H1 (cell line): ENCODE measurements at regions not wholly inside any gene's neighbourhood (a gene's known extent, or its start where the extent isn't known, plus 50 kb on each side); places are given as distances from the start of the nearest gene placed in this dataset.

ENCODE experiments used
- CTCF ChIA-PET: fragments of 300-600 bp; sonication (Branson Sonifier 250); formaldehyde crosslinking; loops from one replicate; lab custom pipeline; 2021; ENCODE audit not compliant: partially characterized antibody; lab: Charles Lee
- POLR2A ChIA-PET: fragments of 300-600 bp; sonication (Branson Sonifier 250); formaldehyde crosslinking; loops from one replicate; lab custom pipeline; 2021; ENCODE audit warnings: inconsistent platforms; ENCODE audit not compliant: partially characterized antibody; lab: Charles Lee
- DNase-seq, 2 experiments: peaks; one replicate each; pipeline versions ENCODE4 v3.0.0 to v3.0.0-alpha.2; 2010 to 2022; ENCODE audit warnings: low spot score in 2 of 2, low read depth in 1 of 2, mixed read lengths in 1 of 2
- FAIRE-seq: peaks from 2 replicates; lab custom pipeline; 2011; peaks lifted over from hg19 to GRCh38; lab: Jason Lieb, UNC
- H2AFZ ChIP-seq: 2 replicates; pipeline ENCODE4 v1.8.1; 2012; ENCODE audit warnings: low read length, inconsistent platforms
- H2AK5ac ChIP-seq: 2 replicates; pipeline ENCODE4 v1.6.1; 2013; ENCODE audit warnings: low read depth, low read length
- H2BK120ac ChIP-seq: replicated peaks from 2 replicates; pipeline ENCODE3; 2013; ENCODE audit warnings: low read depth, low read length, inconsistent platforms
- H2BK12ac ChIP-seq: 2 replicates; pipeline ENCODE4 v1.6.1; 2013; ENCODE audit warnings: low read depth, low read length
- H2BK15ac ChIP-seq: 2 replicates; pipeline ENCODE4 v1.6.1; 2013; ENCODE audit warnings: low read length
- H2BK20ac ChIP-seq: 2 replicates; pipeline ENCODE4 v1.6.1; 2013; ENCODE audit warnings: low read length
- H2BK5ac ChIP-seq: 2 replicates; pipeline ENCODE4 v1.6.1; 2013; ENCODE audit warnings: low read depth, low read length
- H3K14ac ChIP-seq: 2 replicates; pipeline ENCODE4 v1.6.1; 2013; ENCODE audit warnings: inconsistent platforms; ENCODE audit not compliant: insufficient read length
- H3K18ac ChIP-seq: 2 replicates; pipeline ENCODE4 v1.6.1; 2013; ENCODE audit warnings: low read length; ENCODE audit errors: extremely low read depth
- H3K23ac ChIP-seq: 2 replicates; pipeline ENCODE4 v1.6.1; 2013; ENCODE audit warnings: inconsistent platforms; ENCODE audit not compliant: insufficient read length
- H3K23me2 ChIP-seq: 2 replicates; pipeline ENCODE4 v1.6.1; 2013; ENCODE audit warnings: low read depth, low read length
- H3K27ac ChIP-seq: 2 replicates; pipeline ENCODE4 v1.6.1; 2011; ENCODE audit warnings: low read depth, low read length, inconsistent platforms
- H3K27me3 ChIP-seq, 4 experiments: replicated peaks in 1 of 4; 1 replicate in 1 of 4; 2 replicates in 3 of 4; pipeline versions ENCODE4 v1.6.1 to v1.8.1; 2011 to 2013; ENCODE audit warnings: low read length in 3 of 4, mild to moderate bottlenecking in 3 of 4, inconsistent platforms in 2 of 4, mixed read lengths in 2 of 4, moderate library complexity in 1 of 4; ENCODE audit not compliant: control insufficient read depth in 3 of 4, insufficient read depth in 3 of 4; ENCODE audit errors: extremely low read depth in 1 of 4
- H3K36me3 ChIP-seq, 4 experiments: 2 replicates each; pipeline versions ENCODE4 v1.6.1 to v1.8.1; 2011 to 2013; ENCODE audit warnings: mild to moderate bottlenecking in 4 of 4, low read length in 3 of 4, moderate library complexity in 2 of 4, control low read depth in 1 of 4, inconsistent platforms in 1 of 4; ENCODE audit not compliant: insufficient read depth in 4 of 4, control insufficient read depth in 2 of 4
- H3K4ac ChIP-seq: replicated peaks from 2 replicates; pipeline ENCODE3; 2013; ENCODE audit warnings: low read length, low read depth, mixed read lengths, inconsistent platforms; ENCODE audit not compliant: insufficient read length
- H3K4me1 ChIP-seq, 4 experiments: replicated peaks in 1 of 4; 1 replicate in 1 of 4; 2 replicates in 3 of 4; pipeline versions ENCODE4 v1.6.1 to v1.8.1; 2011 to 2013; ENCODE audit warnings: low read length in 3 of 4, inconsistent platforms in 2 of 4, mixed read lengths in 1 of 4; ENCODE audit not compliant: insufficient read depth in 4 of 4, control insufficient read depth in 3 of 4
- H3K4me2 ChIP-seq, 2 experiments: 2 replicates each; pipeline versions ENCODE4 v1.6.1 to v1.8.1; 2011 to 2013; ENCODE audit warnings: low read depth in 2 of 2, low read length in 2 of 2, control low read depth in 1 of 2, inconsistent platforms in 1 of 2, mild to moderate bottlenecking in 1 of 2; ENCODE audit not compliant: insufficient read depth in 1 of 2
- H3K4me3 ChIP-seq, 4 experiments: fragments of 200-600, 300-600 bp in 1 of 4; sonication (generic), shearing (Covaris generic), sonication (Bioruptor Twin) in 1 of 4; 2 replicates each; pipeline versions ENCODE4 v1.5.1 to v1.8.1; 2011 to 2016; ENCODE audit warnings: low read length in 4 of 4, low read depth in 3 of 4, control low read depth in 2 of 4, inconsistent platforms in 2 of 4, mild to moderate bottlenecking in 2 of 4, mixed read lengths in 1 of 4, moderate library complexity in 1 of 4; ENCODE audit not compliant: insufficient read depth in 2 of 4; ENCODE audit errors: extremely low read depth in 1 of 4
- H3K56ac ChIP-seq: replicated peaks from 2 replicates; pipeline ENCODE3; 2013; ENCODE audit warnings: low read depth, mild to moderate bottlenecking, mixed read lengths, low read length, inconsistent platforms; ENCODE audit not compliant: insufficient read length
- H3K79me1 ChIP-seq: 2 replicates; pipeline ENCODE4 v1.6.1; 2013; ENCODE audit warnings: low read depth, low read length, control low read depth
- H3K79me2 ChIP-seq, 2 experiments: 2 replicates each; pipeline versions ENCODE4 v1.6.1 to v1.8.1; 2012 to 2013; ENCODE audit warnings: low read length in 2 of 2, mild to moderate bottlenecking in 2 of 2, inconsistent platforms in 1 of 2; ENCODE audit not compliant: insufficient read depth in 2 of 2, control insufficient read depth in 1 of 2
- H3K9ac ChIP-seq, 4 experiments: replicated peaks in 1 of 4; 1 replicate in 1 of 4; 2 replicates in 3 of 4; pipeline versions ENCODE4 v1.6.1 to v1.8.1; 2011 to 2013; ENCODE audit warnings: low read depth in 3 of 4, low read length in 3 of 4, control low read depth in 2 of 4, mild to moderate bottlenecking in 2 of 4, moderate library complexity in 2 of 4, inconsistent platforms in 1 of 4; ENCODE audit errors: extremely low read depth in 1 of 4
- H3K9me3 ChIP-seq, 2 experiments: 2 replicates each; pipeline versions ENCODE4 v1.6.1 to v1.8.1; 2012 to 2013; ENCODE audit warnings: mild to moderate bottlenecking in 2 of 2, moderate library complexity in 2 of 2, control low read depth in 1 of 2, inconsistent platforms in 1 of 2, low read depth in 1 of 2, low read length in 1 of 2, mixed read lengths in 1 of 2; ENCODE audit not compliant: insufficient read depth in 2 of 2
- H4K20me1 ChIP-seq, 2 experiments: replicated peaks in 1 of 2; 2 replicates each; pipeline versions ENCODE3 to v1.8.1; 2011 to 2013; ENCODE audit warnings: inconsistent platforms in 2 of 2, low read length in 2 of 2, mild to moderate bottlenecking in 1 of 2; ENCODE audit not compliant: insufficient read depth in 2 of 2, control insufficient read depth in 1 of 2
- H4K5ac ChIP-seq: 2 replicates; pipeline ENCODE4 v1.6.1; 2013; ENCODE audit warnings: low read length, low read depth, mixed read lengths, inconsistent platforms; ENCODE audit not compliant: insufficient read length
- H4K8ac ChIP-seq: 2 replicates; pipeline ENCODE4 v1.8.0; 2013; ENCODE audit warnings: mild to moderate bottlenecking, moderate library complexity, low read length, inconsistent platforms; ENCODE audit not compliant: insufficient read depth; ENCODE audit errors: extremely low read depth
- H4K91ac ChIP-seq: replicated peaks from 2 replicates; pipeline ENCODE3; 2013; ENCODE audit warnings: low read length, mixed read lengths, inconsistent platforms; ENCODE audit not compliant: insufficient read length
- ATF3 ChIP-seq: IDR thresholded peaks from 2 replicates; pipeline ENCODE4 v1.6.1; 2011; ENCODE audit warnings: low read depth, mild to moderate bottlenecking, low read length; ENCODE audit not compliant: insufficient read depth
- CBX8 ChIP-seq: fragments of 300-800, 300-1000 bp; sonication (generic); IDR thresholded peaks from 2 replicates; pipeline ENCODE4 v1.7.1; 2016; ENCODE audit warnings: low read depth, low read length, borderline replicate concordance
- EGR1 ChIP-seq: IDR thresholded peaks from 2 replicates; pipeline ENCODE4 v1.6.1; 2011; ENCODE audit warnings: low read depth, low read length, borderline replicate concordance
- HDAC2 ChIP-seq, 2 experiments: fragments of 300-600 bp in 1 of 2; sonication (generic) in 1 of 2; IDR thresholded peaks; 2 replicates each; pipeline ENCODE4 v1.6.1; 2011 to 2012; ENCODE audit warnings: low read depth in 2 of 2, low read length in 2 of 2, mild to moderate bottlenecking in 2 of 2, moderate library complexity in 2 of 2, borderline replicate concordance in 1 of 2, inconsistent platforms in 1 of 2
- JUND ChIP-seq: IDR thresholded peaks from 2 replicates; pipeline ENCODE4 v1.6.1; 2011; ENCODE audit warnings: mild to moderate bottlenecking, improper control_type of control experiment, low read length
- MAFK ChIP-seq: IDR thresholded peaks from 2 replicates; pipeline ENCODE4 v1.6.1; 2012; ENCODE audit warnings: low read depth, mild to moderate bottlenecking, improper control_type of control experiment, low read length
- NANOG ChIP-seq: IDR thresholded peaks from 2 replicates; pipeline ENCODE4 v1.6.1; 2011; ENCODE audit warnings: low read length, low read depth, mild to moderate bottlenecking, inconsistent platforms; ENCODE audit not compliant: insufficient read depth, poor library complexity, severe bottlenecking
- RXRA ChIP-seq: IDR thresholded peaks from 2 replicates; pipeline ENCODE4 v1.6.1; 2011; ENCODE audit warnings: low read depth, mild to moderate bottlenecking, low read length, moderate library complexity; ENCODE audit not compliant: insufficient read depth
- SIN3A ChIP-seq, 2 experiments: IDR thresholded peaks in 1 of 2; conservative IDR thresholded peaks in 1 of 2; 2 replicates each; pipeline ENCODE4 v1.6.1; 2011 to 2012; ENCODE audit warnings: low read length in 2 of 2, improper control_type of control experiment in 1 of 2, low read depth in 1 of 2, mild to moderate bottlenecking in 1 of 2
- TAF7 ChIP-seq: optimal IDR thresholded peaks from 2 replicates; pipeline ENCODE3; 2011; ENCODE audit warnings: low read depth, mild to moderate bottlenecking, inconsistent platforms, low read length, moderate library complexity, borderline replicate concordance
- YY1 ChIP-seq: IDR thresholded peaks from 2 replicates; pipeline ENCODE4 v1.6.1; 2011; ENCODE audit warnings: low read depth, mild to moderate bottlenecking, low read length
- WGBS, 2 experiments: shearing (Covaris generic) in 1 of 2; methylation state at CpG; one replicate each; pipeline versions ENCODE4 v1.1.6 to v1.1.7; 2013 to 2015; ENCODE audit warnings: low lambda C conversion rate in 2 of 2, mixed read lengths in 2 of 2, inconsistent platforms in 1 of 2, low coverage in 1 of 2, missing lambda C conversion rate in 1 of 2; ENCODE audit not compliant: insufficient replicate concordance in 2 of 2, insufficient coverage in 1 of 2, insufficient read length in 1 of 2; ENCODE audit errors: extremely low coverage in 1 of 2, missing lambda C conversion rate in 1 of 2; 5-methylcytosine and 5-hydroxymethylcytosine counted together

DNA sequence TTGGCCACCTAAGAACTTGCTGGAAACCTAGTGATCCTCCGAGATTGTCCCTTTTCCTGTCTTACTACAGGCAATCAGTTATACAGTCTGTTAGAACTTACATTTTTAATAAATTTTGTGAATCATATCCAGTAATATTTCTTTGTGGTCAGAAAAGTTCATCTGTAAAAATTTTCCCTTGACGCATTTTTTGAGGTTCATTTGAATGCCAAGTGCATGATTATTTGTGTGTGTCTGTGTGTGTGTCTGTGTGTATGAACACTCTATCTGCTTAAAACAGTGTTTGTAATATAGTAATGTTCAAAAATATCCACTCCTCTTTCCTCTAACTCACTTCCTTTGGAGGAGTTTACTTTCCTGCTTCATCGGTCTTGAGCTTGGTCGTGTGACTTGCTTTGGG lies 468.7 kb upstream of the FLRT2 start:
- Histone ChIP-seq H4K91ac (no peak overlapping the region), H3K4me1 (no peaks in the 10 kb centered on the region), H3K9me3 (no peaks in the 10 kb centered on the region), H4K5ac (no peak overlapping the region), H3K4me2 (no peak overlapping the region), H3K79me2 (no peaks in the 10 kb centered on the region), H3K56ac (no peak overlapping the region), H3K4ac (no peak overlapping the region), H2BK120ac (no peak overlapping the region), H3K36me3 (no peaks in the 10 kb centered on the region), H3K27ac (no peak overlapping the region), H4K8ac (no peak overlapping the region), H3K18ac (no peak overlapping the region), H2AFZ (no peak overlapping the region), H3K9ac (no peak overlapping the region), H3K23me2 (no peaks in the 10 kb centered on the region), H2BK5ac (no peak overlapping the region), H3K27me3 (no peaks in the 10 kb centered on the region), H2BK20ac (no peak overlapping the region), H3K4me3 (no peak overlapping the region), H3K14ac (no peak overlapping the region), H2BK12ac (no peak overlapping the region), H3K79me1 (no peaks in the 10 kb centered on the region), H2AK5ac (no peak overlapping the region), H3K23ac (no peak overlapping the region), H2BK15ac (no peak overlapping the region), H4K20me1 (no peaks in the 10 kb centered on the region)
- DNase-seq (no peak), FAIRE-seq (no peak)
- 90% methylated on average over 4 of the region's 4 CpGs; no CpG with 5 or more reads in 1 of the 2 experiments for WGBS, 2 experiments
- POLR2A ChIA-PET, result no interaction called here
- CTCF ChIA-PET, result interaction anchor here (0.8 kb wide), 1 partner anchor 122 kb away, joined by 3 read pairs; no protein-coding TSS in a partner anchor
- TF ChIP-seq JUND, result no peak
- TF ChIP-seq EGR1, result no peak
- no peak for TF ChIP-seq YY1
- TF ChIP-seq HDAC2 (IDR thresholded peaks at IDR 0.05; ENCODE audit: borderline replicate concordance in 1 of 2, low read depth in 2 of 2, low read length in 2 of 2), result no peak
- no peak for TF ChIP-seq SIN3A (conservative IDR thresholded peaks at IDR 0.05 in 1 of 2, IDR thresholded peaks at IDR 0.05 in 1 of 2; ENCODE audit: low read depth in 1 of 2, low read length in 2 of 2)
- TF ChIP-seq MAFK, result no peak
- no peak for TF ChIP-seq RXRA
- no peak for TF ChIP-seq ATF3
- TF ChIP-seq CBX8, result no peak
- TF ChIP-seq NANOG, result no peak
- TF ChIP-seq TAF7, result no peak
